Retinal pigment epithelial cell (primary cell): ENCODE measurements at regions not wholly inside any gene's neighbourhood (a gene's known extent, or its start where the extent isn't known, plus 50 kb on each side); places are given as distances from the start of the nearest gene placed in this dataset.

Experiments used
- DNase-seq: peaks from one replicate; pipeline ENCODE4 v3.0.0-alpha.2; 2010; ENCODE audit warnings: low read depth
- H3K4me3 ChIP-seq: 2 replicates; pipeline ENCODE4 v1.5.1; 2011; ENCODE audit warnings: mild to moderate bottlenecking, low read length, control low read depth, moderate library complexity
- CTCF ChIP-seq: conservative IDR thresholded peaks from 2 replicates; pipeline ENCODE4 v1.5.1; 2011; ENCODE audit warnings: low read depth, low read length, control low read depth, inconsistent platforms

- H3K4me3 ChIP-seq: no peak overlapping the region
- no peak for TF ChIP-seq CTCF
- DNase-seq: no peak
Observed at GRCh38 chr22:48228468-48228867, 1466.0 kb downstream of the TBC1D22A start.

GRCh38 chr22:48227341-48228018 lies 1465.0 kb downstream of the TBC1D22A start:
- H3K4me3 ChIP-seq: no peak overlapping the region
- DNase-seq: no peak
- no peak for TF ChIP-seq CTCF

- H3K4me3 ChIP-seq: no peak overlapping the region
- DNase-seq: no peak
- no peak for TF ChIP-seq CTCF
Observed at GRCh38 chr22:48226026-48227013, 1463.9 kb downstream of the TBC1D22A start.

- no peak for TF ChIP-seq CTCF
- DNase-seq: no peak
- no peak overlapping the region for H3K4me3 ChIP-seq
Observed at GRCh38 chr22:48224332-48224731, 1461.9 kb downstream of the TBC1D22A start.

- H3K4me3 ChIP-seq: no peak overlapping the region
- no peak for DNase-seq
- no peak for TF ChIP-seq CTCF
Observed at GRCh38 chr22:48223488-48224190, 1461.2 kb downstream of the TBC1D22A start.

- TF ChIP-seq CTCF: no peak
- DNase-seq: no peak
- no peak overlapping the region for H3K4me3 ChIP-seq
Observed at GRCh38 chr22:48222742-48223487, 1460.5 kb downstream of the TBC1D22A start.
